MM.1S (cell line): ENCODE measurements at regions not wholly inside any gene's neighbourhood (a gene's known extent, or its start where the extent isn't known, plus 50 kb on each side); places are given as distances from the start of the nearest gene placed in this dataset.

Source experiments
- DNase-seq: peaks from one replicate; pipeline ENCODE4 v3.0.0-alpha.2; 2015
- H2AFZ ChIP-seq: fragments of 300-600 bp; sonication (generic); 2 replicates; pipeline ENCODE4 v1.6.0; 2016; ENCODE audit warnings: antibody characterized with exemption, low read length
- H3F3A ChIP-seq: fragments of 300-600 bp; sonication (generic); 2 replicates; pipeline ENCODE4 v1.6.1; 2016; ENCODE audit warnings: mild to moderate bottlenecking, antibody characterized with exemption, low read length, moderate library complexity, mixed read lengths; ENCODE audit not compliant: insufficient read depth
- H3K27ac ChIP-seq: fragments of 300-600 bp; sonication (generic); 2 replicates; pipeline ENCODE4 v1.5.1; 2016; ENCODE audit warnings: mild to moderate bottlenecking, low read length
- H3K27me3 ChIP-seq: fragments of 300-600 bp; sonication (generic); replicated peaks from 2 replicates; pipeline ENCODE4 v1.6.0; 2016; ENCODE audit warnings: low read length; ENCODE audit not compliant: insufficient read depth
- H3K36me3 ChIP-seq: fragments of 300-600 bp; sonication (generic); replicated peaks from 2 replicates; pipeline ENCODE4 v1.6.1; 2016; ENCODE audit warnings: mild to moderate bottlenecking, low read length, mixed read lengths; ENCODE audit not compliant: insufficient read depth
- H3K4me1 ChIP-seq: fragments of 300-600 bp; sonication (generic); 2 replicates; pipeline ENCODE4 v1.6.1; 2016; ENCODE audit warnings: low read length, mixed read lengths
- H3K4me2 ChIP-seq: fragments of 300-600 bp; sonication (generic); 2 replicates; pipeline ENCODE4 v1.6.0; 2016; ENCODE audit warnings: low read depth, low read length
- H3K4me3 ChIP-seq: fragments of 300-600 bp; sonication (generic); 2 replicates; pipeline ENCODE4 v1.5.1; 2016; ENCODE audit warnings: low read length, mixed read lengths
- H3K79me2 ChIP-seq: fragments of 300-600 bp; sonication (generic); 2 replicates; pipeline ENCODE4 v1.6.1; 2016; ENCODE audit warnings: mixed run types, low read length, mixed read lengths
- H3K9ac ChIP-seq: fragments of 300-600 bp; sonication (generic); 2 replicates; pipeline ENCODE4 v1.6.1; 2016; ENCODE audit warnings: low read length, mixed read lengths
- H3K9me2 ChIP-seq: fragments of 300-600 bp; sonication (generic); replicated peaks from 2 replicates; pipeline ENCODE4 v1.6.1; 2016; ENCODE audit warnings: mild to moderate bottlenecking, low read length, mixed read lengths; ENCODE audit not compliant: insufficient read depth
- H3K9me3 ChIP-seq: fragments of 300-600 bp; sonication (generic); replicated peaks from 2 replicates; pipeline ENCODE4 v1.6.1; 2016; ENCODE audit warnings: mild to moderate bottlenecking, low read length, mixed read lengths; ENCODE audit not compliant: insufficient read depth
- H4K20me1 ChIP-seq: fragments of 300-600 bp; sonication (generic); 2 replicates; pipeline ENCODE4 v1.6.1; 2016; ENCODE audit warnings: mild to moderate bottlenecking, low read length, moderate library complexity, mixed read lengths; ENCODE audit not compliant: insufficient read depth
- CTCF ChIP-seq: fragments of 300-600 bp; sonication (generic); IDR thresholded peaks from 2 replicates; pipeline ENCODE4 v1.5.1; 2016; ENCODE audit warnings: antibody characterized with exemption, low read length, mixed read lengths
- EZH2 ChIP-seq: fragments of 300-600 bp; sonication (generic); optimal IDR thresholded peaks from 2 replicates; pipeline ENCODE3; 2017; ENCODE audit warnings: low read depth, mild to moderate bottlenecking, antibody characterized with exemption, low read length, mixed read lengths
- EZH2phosphoT487 ChIP-seq: fragments of 300-600 bp; sonication (generic); IDR thresholded peaks from 2 replicates; pipeline ENCODE4 v1.6.1; 2018; ENCODE audit warnings: antibody characterized with exemption, low read length

GRCh38 chr1:227392984-227393764 lies 74.9 kb upstream of the CDC42BPA start:
- TF ChIP-seq CTCF (no peak), EZH2phosphoT487 (no peak), EZH2 (no peak)
- no peak overlapping the region for H2AFZ ChIP-seq
- DNase-seq: no peak
- no peaks in the 10 kb centered on the region for H3K36me3 ChIP-seq
- no peaks in the 10 kb centered on the region for H3K9me3 ChIP-seq
- no peaks in the 10 kb centered on the region for H3K27me3 ChIP-seq
- H4K20me1 ChIP-seq: no peaks in the 10 kb centered on the region
- no peak overlapping the region for H3K4me3 ChIP-seq
- no peaks in the 10 kb centered on the region for H3K4me1 ChIP-seq
- no peaks in the 10 kb centered on the region for H3K9me2 ChIP-seq
- H3K9ac ChIP-seq: no peak overlapping the region
- H3K4me2 ChIP-seq: no peak overlapping the region
- H3K79me2 ChIP-seq: no peaks in the 10 kb centered on the region
- H3F3A ChIP-seq: no peaks in the 10 kb centered on the region
- H3K27ac ChIP-seq: no peak overlapping the region

GRCh38 chr1:227391879-227392278 lies 73.6 kb upstream of the CDC42BPA start:
- DNase-seq: no peak
- H3K36me3 ChIP-seq: no peaks in the 10 kb centered on the region
- H3K4me3 ChIP-seq: no peak overlapping the region
- H3K79me2 ChIP-seq: no peaks in the 10 kb centered on the region
- H3K4me2 ChIP-seq: no peak overlapping the region
- no peak overlapping the region for H3K9ac ChIP-seq
- H3K4me1 ChIP-seq: no peaks in the 10 kb centered on the region
- no peak overlapping the region for H2AFZ ChIP-seq
- H3F3A ChIP-seq: no peaks in the 10 kb centered on the region
- no peaks in the 10 kb centered on the region for H3K27me3 ChIP-seq
- TF ChIP-seq CTCF (no peak), EZH2 (no peak), EZH2phosphoT487 (no peak)
- H3K9me2 ChIP-seq: no peaks in the 10 kb centered on the region
- no peaks in the 10 kb centered on the region for H3K9me3 ChIP-seq
- H3K27ac ChIP-seq: no peak overlapping the region
- H4K20me1 ChIP-seq: no peaks in the 10 kb centered on the region

GRCh38 chr1:227391211-227391610 lies 72.9 kb upstream of the CDC42BPA start:
- Histone ChIP-seq H2AFZ (no peak overlapping the region), H3K79me2 (no peaks in the 10 kb centered on the region), H3K27me3 (no peaks in the 10 kb centered on the region), H3K36me3 (no peaks in the 10 kb centered on the region), H4K20me1 (no peaks in the 10 kb centered on the region), H3K27ac (no peak overlapping the region), H3K9ac (no peak overlapping the region), H3K9me2 (no peaks in the 10 kb centered on the region), H3F3A (no peaks in the 10 kb centered on the region), H3K9me3 (no peaks in the 10 kb centered on the region), H3K4me3 (no peak overlapping the region), H3K4me1 (no peaks in the 10 kb centered on the region), H3K4me2 (no peak overlapping the region)
- TF ChIP-seq EZH2phosphoT487: no peak
- TF ChIP-seq EZH2: no peak
- no peak for TF ChIP-seq CTCF
- DNase-seq: no peak
